Brain microvascular endothelial cell (primary cell): ENCODE measurements at regions not wholly inside any gene's neighbourhood (a gene's known extent, or its start where the extent isn't known, plus 50 kb on each side); places are given as distances from the start of the nearest gene placed in this dataset.
A peak's percentile ranks its signal among the peaks of the same experiment; 100 is the strongest.

Experiments used
- DNase-seq: peaks from one replicate; pipeline ENCODE4 v3.0.0-alpha.2; 2020
- H3K27ac ChIP-seq: fragments of 250-450 bp; sonication (Bioruptor Pico); 2 replicates; pipeline ENCODE4 v1.5.1; 2020; ENCODE audit warnings: mild to moderate bottlenecking, moderate library complexity
- H3K27me3 ChIP-seq: fragments of 250-450 bp; sonication (Bioruptor Pico); replicated peaks from 2 replicates; pipeline ENCODE4 v1.5.1; 2020; ENCODE audit warnings: mild to moderate bottlenecking
- H3K36me3 ChIP-seq: fragments of 250-450 bp; sonication (Bioruptor Pico); replicated peaks from 2 replicates; pipeline ENCODE4 v1.5.1; 2020; ENCODE audit warnings: mild to moderate bottlenecking
- H3K4me3 ChIP-seq: 2 replicates; pipeline ENCODE4 v1.5.1; 2011; ENCODE audit warnings: low read depth, mild to moderate bottlenecking, control low read depth, low read length, moderate library complexity
- in situ Hi-C: cut with HindIII; loops from 2 replicates; pipeline ENCODE4 v1.10.0; 2017; ENCODE audit warnings: low sequenced_read_pairs, low pct_ligation_motif_present
- TF ChIP-seq, protein P1 (sequence below): IDR thresholded peaks from 2 replicates; pipeline ENCODE4 v1.5.1; 2011; ENCODE audit warnings: low read depth, mild to moderate bottlenecking, moderate library complexity, low read length, control low read depth, inconsistent platforms; ENCODE audit errors: missing control alignments

DNA sequence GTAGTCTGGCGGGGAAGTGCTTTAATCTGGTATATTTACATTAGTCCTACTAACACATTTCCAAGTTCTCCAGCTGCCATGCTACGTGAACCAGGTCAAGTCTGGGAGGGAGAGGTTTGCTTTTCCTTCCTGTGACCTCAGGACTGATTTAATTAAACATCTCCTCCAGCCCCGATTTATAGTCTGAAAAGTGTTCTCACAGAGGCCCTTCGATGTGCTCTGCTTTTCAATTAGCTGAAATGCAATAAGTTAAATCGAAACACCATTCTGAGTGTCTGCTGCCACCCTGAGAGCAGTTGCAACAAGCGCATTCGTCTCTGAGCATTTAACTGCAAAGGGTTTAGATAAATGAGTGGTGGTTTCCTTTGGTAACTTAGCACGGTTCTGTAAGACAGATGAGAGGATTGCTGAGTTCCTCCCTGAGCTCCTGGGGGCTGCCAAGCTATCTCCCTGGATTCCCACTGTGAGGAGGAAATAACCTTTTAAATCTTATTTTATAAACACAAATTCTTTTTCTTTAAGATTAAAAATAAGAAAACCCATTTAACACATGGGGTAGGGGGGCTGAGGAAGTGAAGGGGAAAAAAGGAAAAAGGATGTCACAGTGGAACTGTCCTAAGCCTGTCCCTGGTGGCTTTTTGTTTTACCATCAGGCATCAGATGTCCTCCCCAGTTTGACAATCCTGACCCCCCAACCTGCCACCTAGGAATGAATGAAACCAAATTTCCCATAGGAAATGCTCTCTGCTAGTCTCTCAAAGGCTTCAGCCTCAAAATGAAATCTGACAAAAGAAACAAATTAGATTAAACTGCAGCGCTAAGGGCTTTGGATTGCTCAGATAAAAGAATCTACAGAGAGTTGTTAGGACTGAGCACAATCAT is 56.5 kb upstream of the CREB1 start:
- no peaks in the 10 kb centered on the region for H3K36me3 ChIP-seq
- H3K27ac ChIP-seq = peak overlapping the region; percentile 61
- TF ChIP-seq, protein P1, sequence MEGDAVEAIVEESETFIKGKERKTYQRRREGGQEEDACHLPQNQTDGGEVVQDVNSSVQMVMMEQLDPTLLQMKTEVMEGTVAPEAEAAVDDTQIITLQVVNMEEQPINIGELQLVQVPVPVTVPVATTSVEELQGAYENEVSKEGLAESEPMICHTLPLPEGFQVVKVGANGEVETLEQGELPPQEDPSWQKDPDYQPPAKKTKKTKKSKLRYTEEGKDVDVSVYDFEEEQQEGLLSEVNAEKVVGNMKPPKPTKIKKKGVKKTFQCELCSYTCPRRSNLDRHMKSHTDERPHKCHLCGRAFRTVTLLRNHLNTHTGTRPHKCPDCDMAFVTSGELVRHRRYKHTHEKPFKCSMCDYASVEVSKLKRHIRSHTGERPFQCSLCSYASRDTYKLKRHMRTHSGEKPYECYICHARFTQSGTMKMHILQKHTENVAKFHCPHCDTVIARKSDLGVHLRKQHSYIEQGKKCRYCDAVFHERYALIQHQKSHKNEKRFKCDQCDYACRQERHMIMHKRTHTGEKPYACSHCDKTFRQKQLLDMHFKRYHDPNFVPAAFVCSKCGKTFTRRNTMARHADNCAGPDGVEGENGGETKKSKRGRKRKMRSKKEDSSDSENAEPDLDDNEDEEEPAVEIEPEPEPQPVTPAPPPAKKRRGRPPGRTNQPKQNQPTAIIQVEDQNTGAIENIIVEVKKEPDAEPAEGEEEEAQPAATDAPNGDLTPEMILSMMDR = peak; percentile 90
- H3K4me3 ChIP-seq = no peak overlapping the region
- peak; percentile 86 for DNase-seq
- in situ Hi-C loops = no loop called here
- H3K27me3 ChIP-seq = no peaks in the 10 kb centered on the region

DNA sequence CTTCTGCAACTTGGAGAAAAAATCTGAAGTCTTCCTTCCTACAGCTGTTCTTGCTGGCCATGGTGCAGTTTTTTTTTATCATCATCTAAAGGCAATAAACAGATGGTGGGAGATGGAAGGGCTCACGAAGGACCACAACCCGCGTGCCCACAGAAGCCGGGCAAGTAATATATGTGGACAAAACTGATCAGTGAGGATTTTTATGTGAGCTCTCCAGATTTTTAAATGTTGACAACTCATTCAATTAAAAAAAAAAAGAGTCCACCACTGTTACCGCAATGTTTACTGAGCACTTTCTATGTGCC is 55.9 kb upstream of the CREB1 start:
- DNase-seq = no peak
- in situ Hi-C loops = no loop called here
- TF ChIP-seq, protein P1 = no peak
- Histone ChIP-seq H3K4me3 (no peak overlapping the region), H3K27ac (no peak overlapping the region), H3K36me3 (no peaks in the 10 kb centered on the region), H3K27me3 (no peaks in the 10 kb centered on the region)

DNA sequence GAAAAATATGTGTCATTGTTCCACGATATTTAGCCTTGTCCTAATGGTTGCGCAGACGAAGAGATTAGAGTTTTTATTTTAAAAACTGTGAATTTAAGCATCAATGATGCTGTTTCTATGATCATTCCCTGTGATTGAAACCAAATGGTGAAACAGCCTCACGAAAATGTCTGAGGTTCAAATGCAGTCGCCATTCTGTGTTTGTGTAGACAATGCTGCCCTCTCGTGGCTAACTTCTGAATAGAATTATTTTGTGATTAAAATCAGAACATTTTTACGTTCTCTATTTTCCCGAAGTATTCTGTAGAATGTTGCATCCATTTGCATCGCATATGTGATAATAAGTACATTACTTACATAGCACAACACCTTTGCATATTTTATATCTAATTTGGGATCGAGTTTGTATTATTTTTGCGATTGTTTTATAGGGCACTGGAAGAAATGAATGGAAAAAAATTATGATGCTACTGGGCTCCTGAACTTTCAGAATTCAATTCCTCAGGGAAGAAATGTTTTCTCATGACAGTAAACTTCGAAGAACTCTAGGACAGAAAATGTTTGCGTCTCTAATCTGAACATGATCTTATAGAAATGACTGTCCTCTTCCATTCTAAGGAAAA is 54.8 kb upstream of the CREB1 start:
- Histone ChIP-seq H3K27ac (no peak overlapping the region), H3K36me3 (no peaks in the 10 kb centered on the region), H3K27me3 (no peaks in the 10 kb centered on the region), H3K4me3 (no peak overlapping the region)
- TF ChIP-seq, protein P1 = peak; percentile 51
- DNase-seq = peak; percentile 51
- in situ Hi-C loops = no loop called here

DNA sequence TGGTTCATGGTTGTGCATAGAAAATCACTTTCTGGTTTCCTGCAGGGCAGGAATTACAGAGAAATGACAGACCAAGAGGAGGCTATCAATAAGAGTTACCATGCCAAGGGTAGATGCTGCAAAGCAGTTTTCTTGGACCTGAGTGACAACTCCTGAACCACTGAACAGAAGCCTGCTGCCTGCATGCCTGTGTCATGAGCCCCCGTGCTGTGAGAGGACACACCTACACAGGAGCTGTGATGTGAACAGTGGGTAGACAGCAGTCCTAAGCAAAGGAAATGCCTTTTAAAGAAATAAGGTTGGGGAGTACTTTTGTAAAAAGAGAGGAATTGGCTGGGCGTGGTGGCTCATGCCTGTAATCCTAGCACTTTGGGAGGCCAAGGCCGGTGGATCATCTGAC is 54.2 kb upstream of the CREB1 start:
- no peak overlapping the region for H3K4me3 ChIP-seq
- in situ Hi-C loops = no loop called here
- H3K27ac ChIP-seq = no peak overlapping the region
- no peak for DNase-seq
- no peaks in the 10 kb centered on the region for H3K36me3 ChIP-seq
- no peaks in the 10 kb centered on the region for H3K27me3 ChIP-seq
- TF ChIP-seq, protein P1 = no peak

DNA sequence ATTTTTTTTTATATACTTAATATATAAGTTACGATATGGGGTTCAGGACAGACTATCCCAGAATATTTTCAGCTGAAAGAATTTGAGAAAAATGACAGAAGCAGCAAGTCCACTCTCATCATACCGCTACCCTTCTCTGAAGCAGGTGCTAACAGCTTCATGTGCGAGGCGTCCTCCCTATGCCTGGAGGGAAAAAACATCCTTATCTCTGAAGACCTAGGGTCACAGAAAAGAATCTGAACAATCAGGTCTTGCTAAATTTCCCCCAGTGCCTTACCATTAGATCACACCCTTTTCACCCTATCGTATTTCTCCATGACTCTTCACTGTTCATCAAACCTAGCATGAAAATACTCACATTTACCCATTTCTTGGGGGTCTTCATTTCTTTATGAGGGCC is 51.9 kb upstream of the CREB1 start:
- H3K27ac ChIP-seq = no peak overlapping the region
- H3K27me3 ChIP-seq = no peaks in the 10 kb centered on the region

More for the DNA sequence above, 51.9 kb upstream of the CREB1 start:
- TF ChIP-seq, protein P1 = no peak
- in situ Hi-C loops = no loop called here
- H3K4me3 ChIP-seq = no peak overlapping the region
- no peaks in the 10 kb centered on the region for H3K36me3 ChIP-seq
- no peak for DNase-seq
